HG03066 (cell line): ENCODE measurements at regions not wholly inside any gene's neighbourhood (a gene's known extent, or its start where the extent isn't known, plus 50 kb on each side); places are given as distances from the start of the nearest gene placed in this dataset.
"Not testable (repeated sequence)": the region's sequence is repeated elsewhere in the genome, so short reads cannot be mapped to it uniquely, and the experiment has no call there.

Experiments used
- ATAC-seq: cut with Tn5 transposase; IDR thresholded peaks from one replicate; pipeline ENCODE4 v1.9.1; 2021; ENCODE audit warnings: low read depth; ENCODE audit not compliant: unreplicated experiment

- ATAC-seq: no peak
These were observed 1811.2 kb upstream of the PCDH10 start for GRCh38 chr4:131337936-131338335.

GRCh38 chr4:131339137-131339536 lies 1810.0 kb upstream of the PCDH10 start:
- no peak for ATAC-seq

- no peak for ATAC-seq
These were observed 1804.3 kb upstream of the PCDH10 start for GRCh38 chr4:131344761-131345160.

GRCh38 chr4:131347816-131348215 lies 1801.3 kb upstream of the PCDH10 start:
- peak; percentile 44 for ATAC-seq

- ATAC-seq: peak; percentile 90
These were observed 1800.8 kb upstream of the PCDH10 start for GRCh38 chr4:131348263-131348662.

GRCh38 chr4:131352371-131352770 lies 1796.7 kb upstream of the PCDH10 start:
- ATAC-seq: not testable (repeated sequence)

GRCh38 chr4:131366714-131367113 lies 1782.4 kb upstream of the PCDH10 start:
- ATAC-seq: no peak

- no peak for ATAC-seq
These were observed 1781.7 kb upstream of the PCDH10 start for GRCh38 chr4:131367441-131367840.

GRCh38 chr4:131370846-131371245 lies 1778.2 kb upstream of the PCDH10 start:
- no peak for ATAC-seq

- no peak for ATAC-seq
These were observed 1768.0 kb upstream of the PCDH10 start for GRCh38 chr4:131381055-131381454.

GRCh38 chr4:131382839-131383238 lies 1766.3 kb upstream of the PCDH10 start:
- ATAC-seq: no peak

GRCh38 chr4:131388277-131388676 lies 1760.8 kb upstream of the PCDH10 start:
- no peak for ATAC-seq

GRCh38 chr4:131408102-131408501 lies 1741.0 kb upstream of the PCDH10 start:
- no peak for ATAC-seq

GRCh38 chr4:131411393-131411792 lies 1737.7 kb upstream of the PCDH10 start:
- no peak for ATAC-seq

GRCh38 chr4:131419147-131419546 lies 1729.9 kb upstream of the PCDH10 start:
- ATAC-seq: no peak

- ATAC-seq: peak; percentile 59
These were observed 1722.9 kb upstream of the PCDH10 start for GRCh38 chr4:131426023-131426758.

GRCh38 chr4:131427000-131427399 lies 1722.1 kb upstream of the PCDH10 start:
- no peak for ATAC-seq

GRCh38 chr4:131430302-131430701 lies 1718.8 kb upstream of the PCDH10 start:
- no peak for ATAC-seq

GRCh38 chr4:131441004-131441688 lies 1707.9 kb upstream of the PCDH10 start:
- no peak for ATAC-seq

GRCh38 chr4:131447883-131448282 lies 1701.2 kb upstream of the PCDH10 start:
- ATAC-seq: no peak

GRCh38 chr4:131450572-131451209 lies 1698.4 kb upstream of the PCDH10 start:
- ATAC-seq: no peak
